ENCODE measurements at regions not wholly inside any gene's neighbourhood (a gene's known extent, or its start where the extent isn't known, plus 50 kb on each side); places are given as distances from the start of the nearest gene placed in this dataset.
"Not testable (repeated sequence)": the region's sequence is repeated elsewhere in the genome, so short reads cannot be mapped to it uniquely, and the experiment has no call there.

DNA sequence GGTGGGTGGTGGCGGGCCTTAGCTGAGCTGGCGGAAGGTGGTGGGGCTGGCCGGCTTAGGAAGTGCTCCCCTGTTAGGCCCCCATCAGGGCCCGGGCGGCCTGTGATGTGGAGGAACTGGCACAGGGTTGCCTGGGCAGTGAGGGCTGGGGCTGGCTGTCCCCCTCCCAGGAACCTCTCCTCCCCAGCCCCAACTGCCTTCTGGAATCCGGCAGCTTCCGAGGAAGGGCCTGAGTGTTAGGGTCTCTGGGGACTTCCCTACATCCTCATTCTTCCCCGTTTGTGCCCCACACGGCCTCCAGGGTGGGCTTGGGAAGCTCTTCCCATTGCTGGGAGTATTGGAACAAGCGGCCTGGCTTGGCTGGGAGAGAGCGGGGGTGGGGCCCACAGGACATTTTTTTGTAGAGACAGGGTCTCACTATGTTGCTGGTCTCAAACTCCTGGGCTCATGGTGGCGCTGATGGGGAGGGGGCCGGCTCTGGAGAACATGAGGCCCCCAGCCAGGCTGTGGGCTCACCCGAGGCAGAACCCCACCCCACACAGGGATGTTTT, 89.9 kb upstream of the CIBAR2 start:
- Histone ChIP-seq H3K36me3 (ENCODE audit: low read depth, missing control alignments) (no peaks in the 10 kb centered on the region), H3K9me3 (no peaks in the 10 kb centered on the region), H3K4me3 (no peak overlapping the region), H3K4me1 (peaks cover 80% of the 10 kb centered on the region), H3K27me3 (no peaks in the 10 kb centered on the region), H3K27ac (peak overlapping the region; percentile 67 to 68)
- WGBS, 2 donors, result 49 to 73% methylated on average over 9 to 14 of the region's 14 CpGs
- no peak for DNase-seq
- intact Hi-C loops (cut with DNase I; ENCODE audit: low total_unique reads), result loop anchor here (10.0 kb wide), 1 partner anchor 77 kb away; no protein-coding TSS in a partner anchor
- TF ChIP-seq, protein P1, sequence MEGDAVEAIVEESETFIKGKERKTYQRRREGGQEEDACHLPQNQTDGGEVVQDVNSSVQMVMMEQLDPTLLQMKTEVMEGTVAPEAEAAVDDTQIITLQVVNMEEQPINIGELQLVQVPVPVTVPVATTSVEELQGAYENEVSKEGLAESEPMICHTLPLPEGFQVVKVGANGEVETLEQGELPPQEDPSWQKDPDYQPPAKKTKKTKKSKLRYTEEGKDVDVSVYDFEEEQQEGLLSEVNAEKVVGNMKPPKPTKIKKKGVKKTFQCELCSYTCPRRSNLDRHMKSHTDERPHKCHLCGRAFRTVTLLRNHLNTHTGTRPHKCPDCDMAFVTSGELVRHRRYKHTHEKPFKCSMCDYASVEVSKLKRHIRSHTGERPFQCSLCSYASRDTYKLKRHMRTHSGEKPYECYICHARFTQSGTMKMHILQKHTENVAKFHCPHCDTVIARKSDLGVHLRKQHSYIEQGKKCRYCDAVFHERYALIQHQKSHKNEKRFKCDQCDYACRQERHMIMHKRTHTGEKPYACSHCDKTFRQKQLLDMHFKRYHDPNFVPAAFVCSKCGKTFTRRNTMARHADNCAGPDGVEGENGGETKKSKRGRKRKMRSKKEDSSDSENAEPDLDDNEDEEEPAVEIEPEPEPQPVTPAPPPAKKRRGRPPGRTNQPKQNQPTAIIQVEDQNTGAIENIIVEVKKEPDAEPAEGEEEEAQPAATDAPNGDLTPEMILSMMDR (IDR thresholded peaks at IDR 0.05), result no peak
- TF ChIP-seq POLR2A (IDR thresholded peaks at IDR 0.05), result no peak

DNA sequence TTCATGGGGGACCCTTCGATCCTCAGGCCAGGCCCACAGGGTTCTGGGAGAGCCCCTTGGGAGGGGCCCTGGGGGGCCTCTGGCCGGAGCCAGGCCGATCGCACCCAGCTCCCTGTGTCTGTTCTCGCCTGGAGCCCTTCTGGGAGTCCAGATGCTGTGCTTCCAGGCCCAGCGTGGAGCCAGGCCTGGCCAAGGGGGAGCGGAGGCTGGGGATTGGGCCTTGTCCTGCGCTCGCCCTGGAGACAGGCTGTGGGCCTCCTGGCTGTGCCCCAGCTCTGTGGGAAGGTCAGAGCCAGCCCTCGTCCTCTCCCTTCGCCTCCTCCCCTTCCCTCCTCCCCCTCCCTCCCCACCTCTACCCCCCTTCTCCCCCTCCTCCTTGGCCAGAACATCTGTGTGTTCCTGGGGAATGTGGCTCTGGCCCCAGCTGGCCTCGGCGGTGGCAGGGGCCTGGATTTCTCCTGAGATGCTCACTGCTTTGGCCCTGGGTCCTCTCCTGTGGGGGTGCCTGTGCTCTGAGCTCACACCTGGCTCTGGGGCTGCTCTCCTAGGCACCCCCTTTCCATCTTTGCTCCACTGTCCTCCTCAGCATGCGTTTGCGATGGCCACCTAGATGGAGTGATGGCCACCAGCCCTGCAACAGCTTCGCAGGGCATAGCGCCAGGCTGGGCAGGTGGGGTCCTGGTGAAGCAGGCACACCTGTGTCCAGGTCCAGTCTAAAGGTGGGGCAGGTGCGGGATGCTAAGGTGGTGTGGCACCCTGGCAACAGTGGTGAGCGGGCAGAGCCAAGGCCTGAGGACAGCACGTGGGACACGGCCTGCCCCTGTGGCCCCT, 90.6 kb upstream of the CIBAR2 start:
- H3K27me3 ChIP-seq, result no peaks in the 10 kb centered on the region
- intact Hi-C loops (cut with DNase I; ENCODE audit: low total_unique reads), result loop anchor here (10.0 kb wide), 1 partner anchor 78 kb away; no protein-coding TSS in a partner anchor
- H3K36me3 ChIP-seq (ENCODE audit: low read depth, missing control alignments), result no peaks in the 10 kb centered on the region
- 32 to 71% methylated on average over 6 to 19 of the region's 21 CpGs for WGBS, 2 donors
- DNase-seq, result peak; percentile 86
- no peaks in the 10 kb centered on the region for H3K9me3 ChIP-seq
- H3K27ac ChIP-seq, result peak overlapping the region; percentile 67 to 68
- peaks cover 75% of the 10 kb centered on the region for H3K4me1 ChIP-seq
- H3K4me3 ChIP-seq, result no peak overlapping the region
- no peak for TF ChIP-seq POLR2A (IDR thresholded peaks at IDR 0.05)
- TF ChIP-seq, protein P1 (IDR thresholded peaks at IDR 0.05), result no peak

DNA sequence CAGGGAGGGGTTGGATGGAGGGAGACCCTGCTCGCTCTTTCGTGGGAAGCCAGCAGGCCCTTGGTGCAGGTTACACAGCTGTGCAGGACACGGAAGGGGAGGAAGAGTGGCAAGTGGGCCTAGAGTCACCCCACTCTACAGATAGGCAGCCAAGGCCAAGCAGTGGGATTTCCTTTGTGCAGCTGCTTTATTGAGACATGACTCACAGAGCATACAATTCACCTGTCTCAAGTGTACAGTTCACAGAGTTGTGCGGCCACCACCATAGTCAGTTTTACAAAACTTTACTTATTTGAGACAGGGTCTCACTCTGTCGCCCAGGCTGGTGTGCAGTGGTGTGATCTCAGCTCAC, 91.2 kb upstream of the CIBAR2 start:
- no peak for DNase-seq
- H3K9me3 ChIP-seq, result no peaks in the 10 kb centered on the region
- peaks cover 69% of the 10 kb centered on the region for H3K4me1 ChIP-seq
- WGBS, 2 donors, result 75 to 83% methylated on average over 5 of the region's 5 CpGs
- H3K27ac ChIP-seq, result no peak overlapping the region
- no peaks in the 10 kb centered on the region for H3K27me3 ChIP-seq
- no peak for TF ChIP-seq POLR2A (IDR thresholded peaks at IDR 0.05)
- TF ChIP-seq, protein P1 (IDR thresholded peaks at IDR 0.05), result no peak
- intact Hi-C loops (cut with DNase I; ENCODE audit: low total_unique reads), result loop anchor here (10.0 kb wide), 1 partner anchor 79 kb away; no protein-coding TSS in a partner anchor
- H3K36me3 ChIP-seq (ENCODE audit: low read depth, missing control alignments), result no peaks in the 10 kb centered on the region
- H3K4me3 ChIP-seq, result no peak overlapping the region

DNA sequence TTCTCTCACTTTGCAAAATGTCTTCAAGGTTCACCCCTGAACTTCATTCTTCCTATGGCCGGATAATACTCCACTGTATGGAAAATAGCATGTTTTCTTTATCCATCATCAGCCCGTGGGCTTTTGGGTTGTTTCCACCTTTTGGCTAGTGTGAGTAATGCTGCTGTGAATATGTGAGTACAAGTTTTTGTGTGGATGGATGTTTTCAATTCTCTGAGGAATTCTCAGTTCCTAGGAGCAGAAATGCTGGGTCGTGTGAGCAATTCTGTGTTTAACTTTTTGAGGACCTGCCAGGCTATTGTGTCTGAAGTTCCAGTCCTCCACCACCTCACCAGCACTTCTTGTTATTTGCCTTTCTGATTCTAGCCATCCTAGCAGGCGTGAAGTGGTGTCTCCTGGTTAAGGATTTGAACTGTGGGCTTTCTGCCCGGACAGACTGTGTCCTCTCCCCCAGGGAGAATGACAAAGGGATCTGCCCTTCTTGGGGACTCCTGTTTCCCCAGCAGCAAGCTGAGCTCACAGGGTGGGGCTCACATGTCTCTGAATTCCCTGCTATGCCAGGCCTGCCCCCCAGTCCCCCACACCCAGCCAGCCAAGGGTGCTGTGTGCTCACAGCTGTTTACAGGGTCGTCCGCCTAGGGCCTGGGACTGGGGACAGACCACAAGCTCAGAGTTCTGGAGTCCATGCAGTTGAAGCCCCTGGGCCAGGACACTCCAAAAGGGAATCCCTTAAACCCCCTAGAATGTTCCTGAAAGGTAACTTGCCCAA, 92.2 kb upstream of the CIBAR2 start:
- H3K9me3 ChIP-seq, result no peaks in the 10 kb centered on the region
- 77 to 80% methylated on average over 5 to 7 of the region's 7 CpGs for WGBS, 2 donors
- no peaks in the 10 kb centered on the region for H3K36me3 ChIP-seq (ENCODE audit: low read depth, missing control alignments)
- no peak for TF ChIP-seq POLR2A (IDR thresholded peaks at IDR 0.05)
- TF ChIP-seq, protein P1 (IDR thresholded peaks at IDR 0.05), result no peak
- peak overlapping the region in 1 of 2 donors; percentile 2 for H3K27ac ChIP-seq
- no peaks in the 10 kb centered on the region for H3K27me3 ChIP-seq
- no peak for DNase-seq
- intact Hi-C loops (cut with DNase I; ENCODE audit: low total_unique reads), result loop anchor here (10.0 kb wide), 1 partner anchor 80 kb away; no protein-coding TSS in a partner anchor
- no peak overlapping the region for H3K4me3 ChIP-seq
- peaks cover 60% of the 10 kb centered on the region for H3K4me1 ChIP-seq

DNA sequence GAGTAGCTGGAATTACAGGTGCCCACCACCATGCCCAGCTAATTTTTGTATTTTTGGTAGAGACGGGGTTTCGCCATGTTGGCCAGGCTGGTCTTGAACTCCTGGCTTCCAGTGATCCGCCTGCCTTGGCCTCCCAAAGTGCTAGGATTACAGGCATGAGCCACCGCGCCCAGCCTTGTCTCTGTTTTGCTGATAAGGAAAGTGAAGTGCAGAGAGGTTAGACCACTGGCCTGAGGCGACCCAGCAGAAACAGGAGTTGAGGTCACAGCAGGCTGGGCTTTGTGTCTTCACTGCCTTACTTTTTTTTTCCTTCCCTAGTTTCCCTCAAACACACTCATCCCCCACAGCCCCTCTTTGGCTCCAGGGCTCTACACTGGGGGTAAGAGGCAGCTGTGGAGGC, 93.0 kb upstream of the CIBAR2 start:
- not testable (repeated sequence) for H3K27ac ChIP-seq; H3K27me3 ChIP-seq; H3K4me3 ChIP-seq; H3K36me3 ChIP-seq (ENCODE audit: low read depth, missing control alignments); DNase-seq; H3K9me3 ChIP-seq
- 84 to 86% methylated on average over 6 of the region's 6 CpGs for WGBS, 2 donors
- intact Hi-C loops (cut with DNase I; ENCODE audit: low total_unique reads), result loop anchor here (10.0 kb wide), 1 partner anchor 80 kb away; no protein-coding TSS in a partner anchor
- peaks cover 54% of the 10 kb centered on the region for H3K4me1 ChIP-seq
